HuH-7 (cell line): ENCODE measurements at regions not wholly inside any gene's neighbourhood (a gene's known extent, or its start where the extent isn't known, plus 50 kb on each side); places are given as distances from the start of the nearest gene placed in this dataset.
"Not testable (repeated sequence)": the region's sequence is repeated elsewhere in the genome, so short reads cannot be mapped to it uniquely, and the experiment has no call there.

ENCODE experiments used
- DNase-seq: peaks from one replicate; pipeline ENCODE4 v3.0.0; 2011; ENCODE audit warnings: low spot score

DNA sequence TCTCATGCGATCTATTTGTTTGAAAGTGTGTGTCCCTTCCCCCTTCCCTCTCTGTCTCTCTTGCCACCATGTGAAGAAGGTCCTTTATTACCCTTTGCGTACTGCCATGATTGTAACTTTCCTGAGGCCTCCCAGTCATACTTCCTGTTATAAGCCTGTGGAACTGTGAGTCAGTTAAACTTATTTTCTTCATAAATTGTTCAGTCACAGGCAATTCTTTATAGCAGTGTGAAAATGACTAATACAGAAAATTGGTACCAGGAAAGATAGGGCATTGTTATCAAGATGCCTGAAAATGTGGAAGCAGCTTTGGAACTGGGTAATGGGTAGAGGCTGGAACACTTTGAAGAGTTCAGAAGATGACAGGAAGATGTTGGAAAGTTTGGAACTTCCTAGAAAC, 743.7 kb upstream of the NECTIN3 start:
- DNase-seq, result no peak

GRCh38 chr3:110331562-110331961, 740.1 kb upstream of the NECTIN3 start:
- not testable (repeated sequence) for DNase-seq

DNA sequence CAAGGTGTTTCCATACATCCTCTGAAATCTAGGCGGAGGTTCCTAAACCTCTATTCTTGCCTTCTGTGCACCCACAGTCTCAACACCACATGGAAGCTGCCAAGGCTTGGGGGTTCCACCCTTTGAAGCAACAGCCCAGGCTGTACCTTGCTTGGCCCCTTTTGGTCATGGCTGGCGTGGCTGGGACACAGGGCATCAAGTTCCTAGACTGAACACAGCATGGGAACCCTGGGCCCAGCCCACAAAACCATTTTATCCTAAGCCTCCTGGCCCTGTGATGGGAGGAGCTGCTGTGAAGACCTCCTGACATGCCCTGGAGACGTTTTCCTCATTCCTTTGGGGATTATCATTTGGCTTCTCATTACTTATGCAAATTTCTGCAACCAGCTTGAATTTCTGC, 739.0 kb upstream of the NECTIN3 start:
- DNase-seq, result no peak

GRCh38 chr3:110341047-110341446, 730.6 kb upstream of the NECTIN3 start:
- no peak for DNase-seq

GRCh38 chr3:110343376-110343775, 728.2 kb upstream of the NECTIN3 start:
- DNase-seq, result no peak

GRCh38 chr3:110343945-110344344, 727.7 kb upstream of the NECTIN3 start:
- DNase-seq, result no peak

DNA sequence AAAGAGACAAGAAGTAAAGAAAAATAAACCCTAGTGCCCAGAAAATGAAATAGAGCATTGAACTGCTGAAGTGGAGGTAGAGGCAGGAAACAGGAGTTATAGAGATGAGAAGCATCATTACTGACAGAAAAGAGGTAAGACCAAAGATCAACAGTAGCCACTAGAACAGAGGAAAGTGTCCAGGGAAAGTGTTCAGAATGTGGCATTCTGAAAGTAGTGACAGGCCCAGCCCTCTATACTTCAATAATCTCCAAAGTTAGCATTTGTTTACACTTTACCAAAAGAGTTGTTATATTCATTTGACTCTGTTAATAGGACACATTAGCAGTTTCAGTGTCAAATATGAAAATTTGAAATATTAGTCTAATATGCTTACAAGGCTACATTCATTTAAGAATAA, 727.1 kb upstream of the NECTIN3 start:
- no peak for DNase-seq

GRCh38 chr3:110344897-110345767, 726.5 kb upstream of the NECTIN3 start:
- peak; percentile 44 for DNase-seq

DNA sequence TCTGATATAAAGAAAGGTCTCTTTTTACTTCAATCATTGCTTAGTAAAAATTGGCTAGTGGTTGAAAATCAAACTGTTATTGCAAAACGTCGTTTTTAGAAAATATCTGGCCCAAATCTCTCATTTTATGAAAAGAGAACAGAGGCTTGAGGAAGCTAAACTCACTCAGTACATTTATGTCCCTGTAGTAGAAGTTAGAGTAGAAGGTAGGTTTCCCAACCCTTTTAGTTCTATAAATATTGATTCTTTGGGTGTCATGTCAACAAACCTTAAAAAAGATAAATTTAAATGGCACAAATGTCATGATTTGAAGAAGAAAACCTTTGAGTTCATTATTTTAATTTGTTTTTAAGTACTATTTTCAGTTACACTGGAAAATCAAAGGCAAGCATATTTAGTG, 722.3 kb upstream of the NECTIN3 start:
- DNase-seq, result no peak

DNA sequence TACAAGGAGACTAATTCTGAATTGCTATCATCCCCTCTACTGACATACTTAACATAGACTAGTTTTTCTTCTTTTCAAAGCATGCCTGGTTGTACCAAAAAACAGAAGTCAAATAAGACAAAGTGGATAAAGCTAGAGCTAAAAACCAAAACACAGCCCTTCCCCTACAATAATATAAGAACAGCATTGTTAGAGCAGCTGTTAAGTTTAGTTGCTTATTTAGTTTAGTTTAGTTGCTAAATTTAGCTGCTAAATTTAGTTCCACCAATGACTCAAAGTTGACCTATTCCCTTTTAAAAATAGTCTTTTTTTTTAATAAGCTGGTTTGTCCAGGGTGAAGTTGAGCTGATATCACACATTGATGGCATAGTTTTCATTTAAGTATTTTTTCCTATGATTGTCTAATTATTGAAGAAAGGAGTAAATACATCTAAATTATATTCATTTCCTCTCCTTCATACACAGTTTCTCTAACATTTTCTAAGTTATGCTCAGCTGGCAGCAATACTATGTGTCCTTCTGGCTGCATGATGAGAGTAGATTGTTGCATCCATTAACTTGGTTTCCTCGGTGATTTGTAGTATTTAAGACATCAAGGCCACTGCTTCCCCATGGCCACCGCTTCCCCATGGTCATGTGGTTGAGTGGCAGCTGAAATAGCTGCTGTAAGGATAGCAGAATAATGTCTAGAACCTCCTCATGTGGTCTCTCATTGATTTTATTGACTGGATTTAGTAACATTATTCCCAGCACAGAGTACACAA, 718.6 kb upstream of the NECTIN3 start:
- no peak for DNase-seq

DNA sequence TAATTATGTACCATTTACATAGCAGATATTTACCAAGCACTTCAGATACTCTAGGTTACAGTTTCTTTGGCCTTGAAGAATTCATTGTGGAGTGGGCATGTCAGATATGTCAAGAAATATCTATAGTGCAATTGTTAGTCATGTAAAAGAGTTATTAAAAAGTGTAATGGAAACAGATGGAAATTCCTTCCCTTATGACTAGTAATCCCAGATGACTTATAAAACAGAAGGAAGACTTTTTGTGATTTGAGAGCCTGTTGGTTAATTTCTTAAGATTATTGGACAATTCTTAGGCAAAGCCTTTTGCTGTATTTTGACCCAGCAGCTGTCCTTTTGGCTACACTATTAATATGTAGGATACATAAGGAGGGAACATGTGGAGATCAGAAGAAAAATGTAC, 708.9 kb upstream of the NECTIN3 start:
- no peak for DNase-seq

GRCh38 chr3:110367289-110367688, 704.3 kb upstream of the NECTIN3 start:
- not testable (repeated sequence) for DNase-seq

DNA sequence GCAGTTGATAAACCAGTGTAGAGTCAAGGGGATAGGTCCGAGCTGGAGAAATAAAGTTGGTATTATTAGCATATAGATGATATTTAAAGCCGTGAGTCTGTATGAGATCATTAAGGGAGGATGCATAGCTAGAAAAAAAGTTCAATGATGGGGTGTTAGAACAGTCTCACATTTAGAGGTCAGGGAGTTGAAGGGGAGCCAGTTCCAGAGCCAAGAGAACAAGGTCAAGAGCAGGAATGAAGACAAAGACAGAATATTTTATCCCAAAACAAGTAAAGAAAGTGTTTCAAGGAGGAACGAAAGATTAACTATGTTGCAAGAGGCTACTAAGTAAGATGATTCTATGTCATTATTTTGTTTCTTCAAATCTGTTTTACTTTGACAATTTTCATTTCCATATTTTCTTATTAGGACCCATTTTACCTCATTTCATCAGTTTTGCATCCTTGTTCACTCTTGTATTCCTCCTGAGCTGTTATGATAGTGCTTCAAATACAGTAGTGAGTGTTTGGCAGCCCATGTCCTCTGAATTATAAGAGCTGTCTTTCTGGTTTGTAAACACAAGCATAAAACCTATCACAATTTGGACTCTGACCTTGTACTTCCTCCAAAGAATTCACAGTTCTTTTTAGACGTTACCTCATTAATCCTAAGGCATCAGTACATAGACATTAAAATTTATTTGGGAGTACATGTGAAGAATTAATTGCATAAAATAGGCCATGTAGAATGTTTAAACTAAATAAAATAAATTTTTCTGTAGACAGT, 695.7 kb upstream of the NECTIN3 start:
- no peak for DNase-seq

- DNase-seq, result no peak
Observed at GRCh38 chr3:110378481-110378880, 693.1 kb upstream of the NECTIN3 start.

- DNase-seq, result no peak
Observed at GRCh38 chr3:110381992-110382391, 689.6 kb upstream of the NECTIN3 start.

DNA sequence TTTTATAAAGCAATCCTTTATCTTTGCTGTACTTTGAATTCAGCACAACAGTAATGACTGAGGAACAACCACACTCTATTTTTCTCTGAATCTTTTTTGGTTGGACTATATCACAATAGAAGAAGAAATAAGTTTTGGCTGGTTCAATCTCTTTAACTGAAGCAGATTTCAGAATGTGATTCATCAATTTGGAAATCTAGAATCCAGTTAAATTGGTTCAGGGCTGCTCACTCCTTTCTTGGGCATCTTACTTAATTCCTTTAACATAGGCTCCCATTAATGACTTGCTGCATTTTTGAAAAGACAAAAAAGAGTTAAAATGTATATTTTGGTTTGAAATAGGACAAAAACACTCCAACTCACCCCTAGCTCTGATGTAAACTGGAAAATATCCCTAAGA, 688.3 kb upstream of the NECTIN3 start:
- no peak for DNase-seq

- no peak for DNase-seq
Observed at GRCh38 chr3:110384601-110385000, 687.0 kb upstream of the NECTIN3 start.

DNA sequence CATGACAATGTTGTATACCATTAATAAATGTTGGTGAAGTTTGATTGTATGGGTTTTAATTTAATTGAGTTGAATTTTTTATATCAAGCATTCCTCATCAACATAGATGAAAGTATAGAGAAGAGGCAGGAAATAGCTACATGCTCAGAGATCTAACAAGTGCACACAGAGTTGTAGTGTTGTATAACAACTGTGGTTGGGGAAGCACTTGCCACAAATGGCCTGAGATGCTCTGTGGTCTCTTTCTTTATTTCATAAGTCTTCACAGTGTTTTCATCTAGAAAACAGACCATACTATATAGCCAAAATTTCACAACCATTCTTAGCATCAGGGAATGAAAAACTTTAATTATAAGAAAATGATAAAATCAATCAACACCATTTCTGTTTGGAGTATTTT, 682.6 kb upstream of the NECTIN3 start:
- DNase-seq, result no peak

DNA sequence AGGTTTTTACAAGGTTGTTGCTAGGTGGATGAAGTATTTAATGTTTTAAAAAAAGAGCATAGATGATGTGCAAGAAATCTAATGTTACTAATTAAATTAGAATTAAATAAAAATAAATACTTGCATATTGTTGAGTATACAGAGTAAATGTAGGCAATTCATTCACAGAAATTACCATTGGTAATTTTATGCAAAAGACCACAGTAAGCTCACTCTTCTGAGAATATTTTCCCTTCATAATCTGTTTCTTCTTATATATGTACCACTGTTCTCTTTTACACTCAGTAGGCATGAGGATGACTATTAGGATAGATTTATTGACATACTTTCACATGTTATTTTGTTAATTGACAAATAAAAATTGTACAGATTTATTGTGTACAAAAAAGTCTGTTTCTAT, 681.2 kb upstream of the NECTIN3 start:
- no peak for DNase-seq

DNA sequence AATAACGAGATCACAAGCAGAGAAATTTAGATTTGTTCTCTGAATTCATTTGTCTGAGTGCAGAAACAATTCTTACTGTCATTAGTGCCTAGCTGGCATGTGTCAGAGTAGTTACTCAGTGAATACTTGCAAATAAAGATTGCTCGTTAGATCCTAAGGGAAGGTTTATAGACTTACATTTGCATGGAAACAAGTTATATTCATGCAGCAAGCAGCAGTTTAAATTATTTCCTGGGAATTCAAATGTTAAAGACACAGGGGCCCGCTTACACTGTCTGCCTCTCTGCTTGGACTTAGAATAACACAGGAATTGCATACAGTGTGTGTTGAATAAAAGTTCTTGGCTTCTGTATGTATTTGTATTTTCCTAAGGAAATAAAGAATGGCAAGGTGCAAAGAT, 680.6 kb upstream of the NECTIN3 start:
- no peak for DNase-seq

GRCh38 chr3:110391640-110392395, 679.8 kb upstream of the NECTIN3 start:
- no peak for DNase-seq

GRCh38 chr3:110393941-110394340, 677.7 kb upstream of the NECTIN3 start:
- no peak for DNase-seq
